Right hindlimb (tissue), 1 donor: ENCODE measurements at regions not wholly inside any gene's neighbourhood (a gene's known extent, or its start where the extent isn't known, plus 50 kb on each side); places are given as distances from the start of the nearest gene placed in this dataset.
"Not testable (repeated sequence)": the region's sequence is repeated elsewhere in the genome, so short reads cannot be mapped to it uniquely, and the experiment has no call there.

Experiments used
- DNase-seq: peaks from one replicate; pipeline ENCODE4 v3.0.0-alpha.2; 2018

DNA sequence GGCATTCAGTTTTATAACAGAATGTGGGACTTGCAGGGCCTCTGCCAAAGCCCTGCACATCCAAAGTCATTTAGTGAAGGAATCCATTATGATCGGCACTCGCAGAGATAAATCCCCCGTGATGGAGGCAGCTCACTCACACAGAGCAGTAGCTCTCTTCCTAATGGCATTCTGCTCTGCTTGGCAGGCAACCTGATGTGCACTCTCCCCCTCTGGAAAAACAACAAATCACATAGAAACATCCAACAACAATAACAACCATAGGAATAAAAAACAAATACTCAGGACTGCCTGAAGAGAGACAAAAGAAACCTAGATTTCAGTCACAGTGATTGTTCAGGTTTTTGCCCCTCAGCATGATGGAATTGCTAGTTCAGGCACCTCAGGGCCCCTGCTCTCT lies 59.7 kb downstream of the NAA11 start:
- no peak for DNase-seq

DNA sequence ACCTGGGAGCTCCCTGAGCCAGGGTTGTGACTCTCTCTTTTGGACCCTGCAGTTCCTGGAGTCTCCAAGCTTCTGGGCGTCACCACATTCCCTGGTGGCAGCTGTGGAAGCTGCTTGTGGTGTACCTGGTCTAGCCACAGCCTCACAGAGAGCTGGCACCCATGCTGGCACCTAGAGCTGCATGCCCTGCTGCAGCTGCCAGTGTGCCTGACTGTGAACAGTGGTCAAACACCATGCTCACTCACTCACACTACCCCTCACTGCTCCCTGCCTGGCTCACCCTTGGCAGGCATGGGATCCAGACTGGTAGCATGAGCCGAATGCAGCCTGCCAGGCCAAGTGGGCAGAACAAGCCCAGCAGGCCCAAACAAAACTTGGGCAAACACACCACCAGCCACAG lies 66.6 kb downstream of the NAA11 start:
- no peak for DNase-seq

DNA sequence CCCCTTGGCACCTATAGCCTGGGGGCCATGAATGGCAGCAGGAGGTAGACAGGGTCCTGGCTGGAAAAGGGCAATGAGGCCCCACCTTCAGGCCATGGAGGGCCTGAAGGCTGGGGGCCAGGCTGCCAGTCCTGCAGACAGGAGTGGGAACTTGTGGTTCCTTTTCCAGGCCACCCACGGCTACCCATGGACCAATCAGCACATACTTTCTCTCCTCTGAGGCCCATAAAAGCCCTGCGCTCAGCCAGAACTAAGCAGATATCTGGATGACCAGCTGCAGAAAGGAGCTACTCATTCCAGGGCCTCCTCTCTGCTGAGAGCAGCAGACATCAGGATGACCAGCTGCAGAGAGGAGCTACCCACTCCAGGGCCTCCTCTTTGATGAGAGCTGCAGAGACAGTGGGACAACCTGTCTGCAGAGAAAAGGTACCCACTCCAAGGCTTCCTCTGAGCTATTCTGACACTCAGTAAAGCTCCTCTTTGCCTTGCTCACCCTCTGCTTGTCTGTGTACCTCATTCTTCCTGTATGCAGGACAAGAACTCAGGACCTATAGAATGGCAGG lies 67.2 kb downstream of the NAA11 start:
- DNase-seq = no peak

DNA sequence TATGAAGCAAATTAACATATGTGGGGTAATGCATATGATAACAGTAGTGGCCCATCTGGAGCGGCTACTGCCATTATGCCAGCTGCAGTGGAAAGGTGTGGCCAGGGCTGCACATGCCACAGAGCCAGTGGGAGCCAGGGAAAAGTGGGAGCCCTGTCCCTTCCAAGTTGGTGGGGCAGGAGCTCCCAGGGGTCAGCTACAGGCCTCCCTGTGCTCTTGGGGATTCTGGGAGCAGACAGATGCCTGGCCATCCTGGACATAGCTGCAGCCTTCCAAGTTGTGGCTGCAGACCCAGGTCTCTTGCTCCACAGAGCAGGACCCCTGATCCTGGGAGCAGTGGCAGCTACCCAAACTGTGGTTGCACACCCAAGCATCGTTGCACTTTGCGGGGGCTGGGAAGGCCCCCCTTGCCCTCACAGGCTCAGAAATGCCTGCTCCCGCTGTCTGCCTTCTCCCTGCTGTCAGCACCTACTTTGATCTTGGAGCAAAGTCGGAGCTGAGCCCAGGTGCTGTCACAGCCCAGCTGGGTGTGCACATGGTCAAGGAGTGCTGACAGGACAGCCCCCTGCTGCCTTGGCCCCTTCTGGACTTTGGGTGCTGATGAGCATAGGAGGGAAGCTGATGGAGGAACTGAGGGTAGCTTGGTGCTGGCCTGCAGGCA lies 67.8 kb downstream of the NAA11 start:
- DNase-seq = no peak

DNA sequence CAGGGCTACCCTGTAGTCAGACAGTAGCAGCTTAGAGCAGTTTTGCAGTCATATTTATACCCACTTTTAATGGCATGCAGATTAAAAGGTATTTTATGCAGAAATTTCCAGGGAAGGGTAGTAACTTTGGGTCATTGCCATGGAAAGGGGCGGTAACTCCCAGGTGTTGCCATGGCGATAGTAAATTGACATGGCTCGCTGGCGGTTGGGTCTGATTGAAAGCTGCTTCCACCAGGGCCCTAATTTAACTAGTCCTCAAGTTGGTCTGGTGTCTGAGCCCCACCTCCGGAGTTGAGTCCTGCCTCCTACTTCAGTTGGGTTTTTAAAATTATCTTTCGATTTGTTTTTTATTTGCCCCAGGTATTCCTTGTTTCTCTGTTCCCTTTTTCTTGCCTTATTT lies 70.1 kb downstream of the NAA11 start:
- DNase-seq = no peak

DNA sequence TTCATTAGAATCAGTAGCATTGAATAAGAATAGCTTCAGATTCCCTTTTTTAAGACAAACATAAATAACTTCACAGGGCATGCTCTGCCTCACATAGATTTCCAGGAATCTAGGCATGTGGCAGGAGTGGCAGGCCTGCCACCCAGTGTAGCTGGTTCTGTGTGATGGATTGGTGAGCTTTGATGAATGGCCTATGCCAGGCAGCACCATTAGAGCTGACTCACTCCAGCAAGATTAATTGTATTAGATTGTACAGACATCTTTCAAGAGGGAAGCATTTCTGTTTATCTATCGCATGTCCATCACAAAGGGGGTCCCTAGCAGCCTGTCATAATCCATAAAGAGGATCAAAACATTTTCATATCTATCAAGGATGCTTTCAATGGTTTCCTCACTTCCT lies 71.9 kb downstream of the NAA11 start:
- no peak for DNase-seq

DNA sequence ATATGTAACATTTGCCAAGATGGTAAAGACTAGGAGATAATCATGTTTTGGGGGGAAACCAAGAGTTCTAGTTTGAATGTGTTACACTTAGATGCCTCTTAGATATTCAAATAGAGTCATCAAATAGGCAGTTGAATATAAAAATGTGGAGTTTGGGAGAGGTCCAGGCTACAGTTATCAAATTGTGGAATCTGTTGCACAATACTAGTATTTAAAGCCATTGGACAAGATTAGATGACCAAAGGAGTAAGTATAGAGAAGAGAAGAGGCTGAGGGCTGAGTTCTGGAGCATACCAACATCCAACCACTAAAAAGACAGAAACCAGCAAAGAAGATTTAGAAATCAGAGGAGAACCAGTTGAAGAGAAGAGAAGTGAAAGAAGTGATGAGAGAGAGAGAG lies 72.7 kb downstream of the NAA11 start:
- DNase-seq = no peak

DNA sequence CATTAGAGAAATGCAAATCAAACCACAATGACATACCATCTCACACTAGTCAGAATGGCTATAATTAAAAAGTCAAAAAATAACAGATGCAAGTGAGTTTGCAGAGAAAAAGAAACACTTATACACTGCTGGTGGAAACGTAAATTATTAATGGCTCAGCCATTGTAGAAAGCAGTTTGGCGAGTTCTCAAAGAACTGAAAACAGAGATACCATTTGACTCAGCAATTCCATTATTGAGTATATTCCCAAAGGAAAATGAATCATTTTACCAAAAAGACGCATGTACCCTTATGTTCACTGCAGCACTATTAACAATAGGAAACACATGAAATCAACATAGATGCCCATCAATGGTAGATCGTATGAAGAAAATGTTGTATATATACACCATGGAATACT lies 75.0 kb downstream of the NAA11 start:
- DNase-seq = no peak

DNA sequence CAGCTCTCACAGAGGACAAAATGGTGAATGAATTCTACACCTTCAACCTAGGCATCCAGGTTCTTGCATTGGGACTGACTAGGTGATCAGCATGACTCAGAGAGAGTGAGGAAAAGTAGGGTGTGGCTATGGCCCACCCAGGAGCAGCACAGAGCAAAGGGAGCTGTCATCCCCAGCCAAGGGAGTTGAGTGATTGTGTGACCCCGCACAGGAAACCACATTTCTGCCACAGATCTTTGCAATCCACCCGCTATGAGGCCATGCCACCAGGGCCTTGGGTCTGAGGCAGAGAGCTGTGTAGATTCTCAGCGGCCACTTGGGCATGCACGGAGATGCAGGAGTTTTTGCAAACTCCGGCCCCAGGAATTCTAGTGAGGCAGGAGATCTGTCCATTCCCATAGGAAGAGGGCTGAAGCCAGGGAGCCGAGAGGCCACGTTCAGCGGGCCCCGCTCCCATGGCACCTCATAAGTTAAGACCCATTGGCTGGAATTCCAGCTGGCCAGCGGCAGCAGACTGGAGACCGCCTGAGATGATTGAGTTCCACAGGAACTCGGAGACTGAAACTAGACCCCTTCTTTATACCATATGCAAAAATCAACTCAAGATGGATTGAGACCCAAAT lies 75.9 kb downstream of the NAA11 start:
- no peak for DNase-seq

DNA sequence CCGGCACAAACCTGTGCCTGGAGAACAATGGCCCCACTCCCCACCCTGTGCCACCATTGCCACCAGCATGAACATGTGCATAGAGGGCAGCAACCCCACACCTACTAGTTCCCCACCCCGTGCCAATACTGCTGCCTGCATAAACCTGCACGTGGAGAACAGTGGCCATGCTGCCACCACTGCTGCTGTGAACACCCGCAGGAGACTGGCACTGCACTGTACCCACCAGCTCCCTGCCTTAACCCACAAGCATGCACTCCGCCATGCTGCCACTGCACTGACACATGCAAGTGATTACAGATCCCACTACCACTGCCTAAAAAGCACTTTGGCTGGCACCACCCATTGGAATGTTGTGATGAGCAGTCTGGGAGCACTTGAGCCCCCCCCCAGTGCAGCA lies 77.3 kb downstream of the NAA11 start:
- DNase-seq = no peak

DNA sequence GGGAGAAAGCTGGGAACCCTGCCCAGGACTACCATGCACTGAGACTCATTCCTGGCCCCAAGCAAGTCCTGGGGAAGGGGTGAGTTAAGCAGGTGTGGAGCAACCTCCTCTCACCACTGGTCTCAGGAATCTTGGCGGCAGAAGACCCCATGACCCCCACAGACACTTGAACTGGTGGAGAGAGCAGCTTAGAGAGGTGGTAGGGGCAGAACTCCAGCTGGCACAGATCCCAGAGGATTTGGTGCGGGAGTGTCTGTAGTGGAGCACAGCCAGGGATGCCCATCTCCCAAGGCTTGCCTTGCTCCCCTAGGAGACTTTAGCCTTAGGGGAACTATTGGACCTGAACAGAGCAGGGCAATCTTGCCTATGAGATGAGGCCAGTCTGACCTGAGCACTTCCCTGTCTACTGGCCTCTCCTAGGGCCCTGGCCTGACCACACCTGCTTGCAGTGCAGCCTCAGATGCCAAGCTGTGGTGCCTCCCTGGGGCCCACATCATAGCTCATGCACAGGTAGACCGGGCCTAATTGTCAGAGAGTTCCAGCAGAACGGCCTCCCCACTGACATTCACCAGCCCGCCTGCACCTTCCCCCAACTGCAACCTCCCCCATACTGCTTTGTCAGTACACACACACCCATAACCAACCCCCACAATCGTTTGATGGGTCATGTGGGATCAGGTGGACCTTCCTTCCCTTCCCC lies 78.0 kb downstream of the NAA11 start:
- DNase-seq = no peak

DNA sequence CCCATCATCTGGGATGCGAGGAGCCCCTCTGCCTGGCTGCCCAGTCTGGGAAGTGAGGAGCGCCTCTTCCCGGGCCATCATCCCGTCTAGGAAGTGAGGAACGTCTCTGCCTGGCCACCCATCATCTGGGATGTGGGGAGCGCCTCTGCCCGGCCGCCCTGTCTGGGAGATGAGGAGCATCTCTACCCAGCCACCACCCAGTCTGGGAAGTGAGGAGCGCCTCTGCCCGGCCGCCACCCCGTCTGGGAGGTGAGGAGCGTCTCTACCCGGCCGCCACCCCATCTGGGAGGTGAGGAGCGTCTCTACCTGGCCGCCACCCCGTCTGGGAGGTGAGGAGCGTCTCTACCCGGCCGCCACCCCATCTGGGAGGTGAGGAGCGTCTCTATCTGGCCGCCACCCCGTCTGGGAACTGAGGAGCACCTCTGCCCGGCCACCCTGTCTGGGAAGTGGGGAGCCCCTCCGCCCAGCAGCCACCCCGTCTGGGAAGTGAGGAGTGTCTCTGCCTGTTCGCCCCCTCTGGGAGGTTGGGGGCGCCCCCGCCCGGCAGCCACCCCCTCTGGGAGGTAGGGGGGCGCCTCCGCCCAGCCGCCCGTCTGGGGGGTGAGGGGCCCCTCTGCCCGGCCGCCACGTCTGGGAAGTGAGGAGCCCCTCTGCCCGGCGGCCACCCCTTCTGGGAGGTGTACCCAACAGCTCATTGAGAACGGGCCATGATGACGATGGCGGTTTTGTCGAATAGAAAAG lies 80.5 kb downstream of the NAA11 start:
- not testable (repeated sequence) for DNase-seq

DNA sequence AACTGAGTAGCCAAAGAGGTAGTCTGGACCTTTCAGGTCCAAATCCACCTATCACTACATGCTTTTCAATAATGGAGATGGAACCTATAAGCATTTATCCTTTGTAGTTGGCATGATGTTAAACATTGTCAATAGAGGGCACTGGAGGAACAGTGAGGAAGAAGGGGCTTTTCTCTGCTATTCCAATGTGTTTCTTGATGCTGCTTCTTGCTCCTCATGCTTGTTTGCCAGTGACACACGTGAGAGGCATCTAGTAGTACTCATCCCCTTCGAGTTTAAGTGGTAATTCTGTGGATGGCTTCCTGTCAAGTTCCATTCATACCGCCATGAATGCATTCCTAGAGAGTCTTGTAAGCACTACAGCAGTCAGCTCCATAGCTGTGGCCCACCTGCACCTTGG lies 84.0 kb downstream of the NAA11 start:
- no peak for DNase-seq

DNA sequence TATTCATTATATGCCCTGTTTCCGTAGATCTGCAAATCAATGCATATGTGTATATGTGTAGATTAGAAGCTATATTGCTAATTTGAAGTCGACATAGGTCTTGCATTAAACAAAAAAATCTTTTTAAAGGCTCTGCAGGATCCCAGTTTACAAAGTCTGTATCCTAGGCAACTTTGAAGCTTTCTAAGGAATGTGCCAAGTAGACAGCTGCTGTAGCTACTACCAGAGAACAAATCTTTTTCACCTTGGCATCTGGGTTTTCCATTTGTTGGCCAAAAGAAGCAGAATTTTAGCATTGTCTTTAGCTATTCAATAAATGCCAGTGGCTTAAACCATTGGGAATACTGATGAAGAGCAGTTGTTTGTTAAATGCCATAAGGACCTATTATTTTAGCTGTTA lies 88.0 kb downstream of the NAA11 start:
- DNase-seq = no peak

DNA sequence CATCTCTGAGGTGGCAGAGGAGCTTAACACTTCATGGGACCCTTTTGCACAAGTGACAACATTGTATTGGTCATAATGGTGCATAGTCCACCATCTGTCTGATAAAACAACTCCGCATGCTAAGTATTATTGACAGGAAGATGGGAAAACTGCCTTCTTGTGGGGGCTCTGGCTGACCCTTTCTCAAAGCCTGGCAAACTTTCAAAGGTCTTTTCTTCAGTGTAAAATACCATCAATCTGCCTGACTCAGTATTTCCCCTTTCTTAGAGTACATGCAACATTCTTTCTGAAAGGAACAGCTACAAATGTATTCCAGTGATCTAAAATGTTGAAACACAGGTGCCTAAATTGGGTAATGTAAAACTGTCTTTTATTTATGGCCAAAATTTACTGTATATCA lies 89.1 kb downstream of the NAA11 start:
- DNase-seq = no peak

DNA sequence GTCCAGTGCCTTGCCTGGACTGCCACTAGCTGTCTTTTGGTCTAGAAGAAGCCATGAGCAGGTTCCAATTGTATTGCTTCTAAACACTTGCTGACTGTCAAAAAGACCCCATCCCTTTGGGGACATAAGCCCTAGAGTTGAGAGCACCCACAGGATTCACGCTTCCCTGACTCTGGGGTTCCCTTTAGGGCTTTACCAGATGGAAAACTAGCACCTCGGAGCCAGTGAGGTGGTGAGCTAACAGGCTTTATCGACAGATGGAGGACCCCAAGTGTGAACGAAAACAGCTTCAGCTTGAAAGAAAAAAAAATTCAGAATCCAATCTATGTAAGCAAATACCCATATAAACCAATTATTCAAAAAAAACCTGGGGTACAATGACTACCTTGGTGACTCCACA lies 90.8 kb downstream of the NAA11 start:
- no peak for DNase-seq

DNA sequence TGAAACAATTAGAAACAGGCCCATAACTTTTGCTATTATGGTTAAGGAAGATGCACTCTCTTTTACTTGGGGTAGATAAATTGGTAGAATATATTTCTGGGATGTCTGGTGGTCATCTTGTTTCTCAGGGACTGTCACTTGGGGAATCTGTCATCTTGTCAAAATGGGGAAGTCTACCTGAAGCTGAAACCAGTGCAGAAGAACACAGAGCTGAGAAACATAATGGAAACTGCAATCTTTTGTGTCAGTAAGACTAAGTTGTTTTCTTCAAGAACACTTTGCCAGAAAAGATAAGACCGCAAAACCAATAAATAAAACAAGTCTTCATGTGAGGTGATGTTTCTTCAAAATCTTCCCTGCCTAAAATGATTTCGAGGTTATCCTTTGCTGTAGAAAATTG lies 92.0 kb downstream of the NAA11 start:
- DNase-seq = no peak

DNA sequence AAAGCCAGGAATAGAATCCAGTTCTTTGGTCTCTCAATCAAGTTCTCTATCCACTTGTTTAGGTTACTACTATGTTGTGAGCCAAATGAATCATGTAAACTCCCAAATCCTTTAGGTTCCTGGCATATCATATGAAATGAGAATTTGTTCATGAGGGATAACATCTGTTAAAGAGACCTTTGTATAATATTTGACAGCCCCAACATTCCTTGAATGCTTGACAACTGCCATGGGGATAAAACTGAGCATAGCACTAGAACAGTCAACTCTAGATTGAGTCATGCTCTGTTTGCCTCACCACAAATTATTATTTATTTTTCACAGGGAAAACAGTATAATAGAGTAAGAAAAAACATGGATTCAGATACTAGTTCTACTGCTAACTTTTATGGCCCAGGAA lies 93.3 kb downstream of the NAA11 start:
- no peak for DNase-seq

DNA sequence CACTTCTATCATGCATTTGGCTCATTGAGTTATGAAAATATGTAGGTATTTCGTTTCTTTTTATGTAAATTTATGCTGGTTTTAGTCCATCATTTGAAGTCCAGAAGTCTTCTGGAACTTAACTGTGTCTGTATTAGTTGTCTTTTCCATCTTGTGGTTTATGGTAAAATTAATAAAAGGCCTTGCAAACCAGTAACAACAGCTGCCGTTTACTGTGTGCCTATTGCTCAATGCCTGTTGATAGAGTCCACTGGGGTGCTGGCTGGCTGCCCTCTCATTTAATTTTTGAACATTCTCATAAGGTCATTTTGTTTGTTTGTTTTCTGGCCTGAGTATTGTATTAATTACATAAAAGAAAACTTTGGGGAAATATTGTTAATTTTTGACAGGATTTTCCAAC lies 98.0 kb downstream of the NAA11 start:
- DNase-seq = no peak

DNA sequence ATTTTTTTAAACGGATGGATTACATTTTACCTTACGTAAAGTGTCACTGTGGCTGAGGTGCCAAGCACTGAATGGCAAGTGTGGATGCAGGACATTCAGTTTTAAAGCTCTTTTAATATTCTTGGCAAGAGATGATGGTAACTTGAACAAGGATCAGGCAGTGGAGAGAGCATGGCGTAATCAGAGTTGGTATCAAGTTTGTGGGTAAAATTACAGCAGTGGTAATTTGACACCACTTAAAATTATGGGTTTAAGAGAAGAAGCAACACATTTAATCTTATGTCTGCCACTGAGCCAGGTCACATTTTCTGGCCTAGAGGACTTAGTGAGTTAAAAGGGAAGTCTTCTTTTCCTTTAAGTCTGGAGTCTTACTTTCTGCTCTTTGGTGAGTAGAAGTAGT lies 100.5 kb downstream of the NAA11 start:
- no peak for DNase-seq

DNA sequence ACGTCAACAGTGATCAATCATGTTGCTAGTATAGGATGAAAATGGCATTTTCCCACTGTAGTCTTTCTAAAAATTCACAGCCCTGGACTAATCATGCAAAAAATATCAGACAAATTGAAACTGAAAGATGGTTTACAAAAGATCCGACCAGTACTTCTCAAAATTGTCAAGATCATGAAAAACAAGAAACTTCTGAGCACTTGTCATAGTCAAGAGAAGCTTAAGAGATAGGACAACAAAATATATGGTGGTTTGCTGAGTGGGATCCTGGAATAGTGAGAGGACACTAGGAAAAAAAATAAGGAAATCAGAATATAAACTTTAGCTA lies 101.1 kb downstream of the NAA11 start:
- no peak for DNase-seq

DNA sequence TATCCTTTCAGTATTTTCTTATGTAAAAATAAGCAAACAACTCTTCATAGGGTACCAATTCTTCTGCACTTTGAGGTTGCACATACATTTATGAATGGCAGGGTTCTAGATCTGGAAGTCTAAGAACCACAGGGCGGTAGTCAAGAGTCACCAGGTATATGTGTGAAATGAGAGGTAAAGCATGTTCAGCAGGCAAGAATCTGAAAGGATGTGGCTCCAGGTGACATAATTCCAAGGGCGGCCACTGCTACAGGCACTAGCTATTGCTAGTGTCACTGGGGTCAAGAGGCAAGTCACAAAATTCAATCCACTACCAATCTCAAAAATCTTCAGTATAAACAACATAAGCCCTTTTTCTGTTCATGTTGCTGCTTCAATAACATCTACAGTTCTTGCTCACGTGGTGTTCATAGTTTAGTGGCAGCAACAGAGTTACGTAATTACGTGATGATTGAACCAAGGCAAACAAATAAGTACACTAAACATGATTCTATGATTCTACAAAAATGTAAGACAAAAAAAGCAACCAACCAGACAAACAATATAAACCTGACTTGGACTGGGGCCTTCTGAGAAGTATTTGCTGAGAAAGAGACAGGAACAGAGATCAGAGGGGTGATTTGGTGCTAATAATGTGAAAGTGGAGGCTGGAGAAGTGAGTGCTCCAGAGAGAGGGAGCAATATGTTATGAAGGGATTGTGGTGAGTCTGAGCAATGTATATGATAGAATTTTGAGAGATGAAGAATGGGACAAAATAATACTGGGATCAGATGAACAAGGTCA lies 101.7 kb downstream of the NAA11 start:
- DNase-seq = no peak

DNA sequence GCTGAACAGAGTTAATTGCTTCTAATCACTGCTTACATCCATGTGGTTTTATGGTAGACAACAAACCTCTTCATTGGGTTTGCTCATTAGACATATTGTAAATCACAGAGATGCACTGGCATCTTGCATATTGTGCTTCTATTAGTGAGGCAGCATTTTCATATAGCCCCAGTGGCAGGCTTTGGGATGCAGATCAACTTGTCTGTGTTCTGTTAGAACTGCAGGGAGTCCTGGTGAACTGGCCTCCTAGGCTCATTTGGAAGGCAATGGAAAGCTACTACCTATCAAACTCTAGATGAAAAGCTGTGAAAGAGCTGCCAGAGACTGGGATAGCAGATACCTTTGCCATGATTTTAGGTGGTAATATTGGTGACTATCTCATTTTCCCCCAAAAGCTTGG lies 108.8 kb downstream of the NAA11 start:
- DNase-seq = no peak
